ENCODE measurements at regions not wholly inside any gene's neighbourhood (a gene's known extent, or its start where the extent isn't known, plus 50 kb on each side); places are given as distances from the start of the nearest gene placed in this dataset.
"Not testable (repeated sequence)": the region's sequence is repeated elsewhere in the genome, so short reads cannot be mapped to it uniquely, and the experiment has no call there.

- TF ChIP-seq, protein P1, sequence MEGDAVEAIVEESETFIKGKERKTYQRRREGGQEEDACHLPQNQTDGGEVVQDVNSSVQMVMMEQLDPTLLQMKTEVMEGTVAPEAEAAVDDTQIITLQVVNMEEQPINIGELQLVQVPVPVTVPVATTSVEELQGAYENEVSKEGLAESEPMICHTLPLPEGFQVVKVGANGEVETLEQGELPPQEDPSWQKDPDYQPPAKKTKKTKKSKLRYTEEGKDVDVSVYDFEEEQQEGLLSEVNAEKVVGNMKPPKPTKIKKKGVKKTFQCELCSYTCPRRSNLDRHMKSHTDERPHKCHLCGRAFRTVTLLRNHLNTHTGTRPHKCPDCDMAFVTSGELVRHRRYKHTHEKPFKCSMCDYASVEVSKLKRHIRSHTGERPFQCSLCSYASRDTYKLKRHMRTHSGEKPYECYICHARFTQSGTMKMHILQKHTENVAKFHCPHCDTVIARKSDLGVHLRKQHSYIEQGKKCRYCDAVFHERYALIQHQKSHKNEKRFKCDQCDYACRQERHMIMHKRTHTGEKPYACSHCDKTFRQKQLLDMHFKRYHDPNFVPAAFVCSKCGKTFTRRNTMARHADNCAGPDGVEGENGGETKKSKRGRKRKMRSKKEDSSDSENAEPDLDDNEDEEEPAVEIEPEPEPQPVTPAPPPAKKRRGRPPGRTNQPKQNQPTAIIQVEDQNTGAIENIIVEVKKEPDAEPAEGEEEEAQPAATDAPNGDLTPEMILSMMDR (IDR thresholded peaks at IDR 0.05): not testable (repeated sequence)
- TF ChIP-seq ZFX (IDR thresholded peaks at IDR 0.05; ENCODE audit: borderline replicate concordance): not testable (repeated sequence)
Measured at GRCh38 chr19:20285876-20286275, 118.9 kb downstream of the ZNF486 start.

All from 22Rv1 (cell line).